ENCODE measurements at regions not wholly inside any gene's neighbourhood (a gene's known extent, or its start where the extent isn't known, plus 50 kb on each side); places are given as distances from the start of the nearest gene placed in this dataset.
A peak's percentile ranks its signal among the peaks of the same experiment; 100 is the strongest.

DNA sequence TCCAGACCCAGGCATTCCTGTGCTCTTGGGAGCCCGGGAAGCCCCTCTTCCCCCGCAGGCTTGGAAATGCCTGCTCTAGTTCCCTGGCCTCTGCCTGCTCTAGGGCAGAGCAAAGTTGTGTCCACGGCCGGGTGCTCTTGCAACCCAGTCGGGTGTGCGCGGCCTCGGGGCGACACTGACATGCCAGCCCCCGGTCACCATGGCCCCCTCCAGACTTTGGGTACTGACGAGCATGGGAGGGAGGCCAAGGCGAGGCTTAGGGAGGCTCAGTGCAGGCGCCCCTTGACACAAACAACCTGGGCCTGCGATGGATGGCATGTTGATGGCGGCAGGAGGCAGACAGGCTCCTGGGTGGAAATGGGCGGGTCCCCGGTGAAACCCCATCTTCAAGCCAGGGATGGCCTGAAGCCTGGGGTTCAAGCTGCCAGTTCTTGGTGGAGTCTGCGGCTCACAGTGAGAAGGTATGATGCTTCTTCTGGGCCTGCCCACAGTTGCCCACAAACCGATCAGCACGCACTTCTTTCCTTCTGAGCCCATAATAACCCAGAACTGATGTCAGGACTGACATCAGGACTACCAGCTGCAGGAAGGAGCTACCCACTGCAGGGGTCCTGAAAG lies 689.9 kb downstream of the DSC3 start:
- DNase-seq (ENCODE audit: low read depth) = no peak

DNA sequence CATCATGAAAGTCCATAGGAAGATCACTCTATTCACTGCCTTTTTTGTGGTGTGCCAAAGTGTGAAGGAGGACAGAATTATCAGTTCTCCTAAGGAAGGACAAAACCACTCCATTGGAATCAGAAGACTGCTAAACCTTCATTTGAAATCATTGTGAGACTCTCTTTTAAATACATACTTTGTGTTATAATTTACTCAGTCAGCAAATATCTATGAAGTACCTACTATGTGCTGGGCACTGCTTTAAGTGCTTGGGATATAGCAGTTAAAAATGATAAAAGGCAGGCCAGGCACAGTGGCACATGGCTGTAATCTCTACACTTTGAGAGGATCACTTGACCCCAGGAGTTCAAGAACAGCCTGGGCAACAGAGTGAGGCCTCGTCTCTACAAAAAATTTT lies 692.3 kb downstream of the DSC3 start:
- no peak for DNase-seq (ENCODE audit: low read depth)

- DNase-seq (ENCODE audit: low read depth) = no peak
Measured at GRCh38 chr18:30343090-30343489, 699.5 kb downstream of the DSC3 start.

- no peak for DNase-seq (ENCODE audit: low read depth)
Measured at GRCh38 chr18:30342675-30343074, 699.9 kb downstream of the DSC3 start.

GRCh38 chr18:30334781-30335180 lies 707.8 kb downstream of the DSC3 start:
- DNase-seq (ENCODE audit: low read depth) = no peak

DNA sequence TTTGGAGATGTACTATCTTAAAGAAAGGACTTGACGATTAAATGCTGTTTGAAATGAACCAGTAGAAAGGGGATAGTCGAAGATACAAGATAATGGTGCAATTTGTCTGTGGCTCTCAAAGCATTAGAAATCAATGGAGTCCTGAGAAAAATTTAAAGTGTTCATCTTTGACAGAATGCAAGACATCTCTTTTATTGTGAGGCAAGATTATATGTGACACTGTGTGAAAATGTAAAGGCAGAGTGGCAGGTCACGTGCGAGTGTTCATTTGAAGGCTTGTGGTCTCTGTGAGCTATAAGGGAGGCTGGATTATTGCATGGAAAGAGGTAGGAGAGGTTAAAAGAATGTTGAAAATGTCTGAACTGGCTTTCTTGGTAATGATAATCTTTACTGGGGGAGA lies 709.2 kb downstream of the DSC3 start:
- no peak for DNase-seq (ENCODE audit: low read depth)

DNA sequence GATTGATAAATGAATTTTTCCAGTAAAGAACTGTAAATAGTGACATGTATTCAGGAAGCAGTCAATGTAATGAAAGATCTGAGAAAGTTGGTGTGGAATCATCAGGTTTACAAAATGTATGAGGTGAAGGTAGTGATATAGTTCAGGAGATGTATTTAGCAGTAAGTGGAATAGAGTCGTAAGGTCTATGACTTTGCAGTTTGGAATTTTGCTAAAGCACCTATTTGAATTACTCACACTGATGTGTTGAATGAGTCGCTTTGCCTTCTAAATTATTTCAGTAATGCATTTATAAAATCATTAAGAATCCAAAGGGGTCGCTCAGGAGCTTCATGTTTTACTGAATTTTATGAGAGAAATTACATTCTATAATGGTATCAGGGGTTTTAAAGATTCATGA lies 713.7 kb downstream of the DSC3 start:
- peak; percentile 18 for DNase-seq (ENCODE audit: low read depth)

- no peak for DNase-seq (ENCODE audit: low read depth)
Measured at GRCh38 chr18:30302181-30302580, 740.4 kb downstream of the DSC3 start.

DNA sequence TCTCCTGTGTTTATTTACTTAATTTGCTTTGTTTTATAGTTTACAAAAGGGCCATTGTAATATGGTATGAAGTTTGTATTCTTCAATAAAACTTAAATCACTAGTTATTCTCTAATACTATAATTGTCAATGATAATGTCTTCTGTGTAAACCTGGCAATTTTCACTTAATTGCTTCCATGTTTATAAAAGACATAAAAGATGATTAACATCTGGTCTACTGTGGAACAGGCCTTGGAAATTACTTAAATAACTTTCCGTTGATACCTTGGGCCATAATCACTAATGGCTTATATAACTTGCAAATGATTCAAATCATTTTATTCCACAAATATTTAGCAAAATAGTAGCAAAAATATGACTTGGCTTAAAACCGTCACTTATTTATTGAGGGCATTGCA lies 743.8 kb downstream of the DSC3 start:
- DNase-seq (ENCODE audit: low read depth) = no peak

DNA sequence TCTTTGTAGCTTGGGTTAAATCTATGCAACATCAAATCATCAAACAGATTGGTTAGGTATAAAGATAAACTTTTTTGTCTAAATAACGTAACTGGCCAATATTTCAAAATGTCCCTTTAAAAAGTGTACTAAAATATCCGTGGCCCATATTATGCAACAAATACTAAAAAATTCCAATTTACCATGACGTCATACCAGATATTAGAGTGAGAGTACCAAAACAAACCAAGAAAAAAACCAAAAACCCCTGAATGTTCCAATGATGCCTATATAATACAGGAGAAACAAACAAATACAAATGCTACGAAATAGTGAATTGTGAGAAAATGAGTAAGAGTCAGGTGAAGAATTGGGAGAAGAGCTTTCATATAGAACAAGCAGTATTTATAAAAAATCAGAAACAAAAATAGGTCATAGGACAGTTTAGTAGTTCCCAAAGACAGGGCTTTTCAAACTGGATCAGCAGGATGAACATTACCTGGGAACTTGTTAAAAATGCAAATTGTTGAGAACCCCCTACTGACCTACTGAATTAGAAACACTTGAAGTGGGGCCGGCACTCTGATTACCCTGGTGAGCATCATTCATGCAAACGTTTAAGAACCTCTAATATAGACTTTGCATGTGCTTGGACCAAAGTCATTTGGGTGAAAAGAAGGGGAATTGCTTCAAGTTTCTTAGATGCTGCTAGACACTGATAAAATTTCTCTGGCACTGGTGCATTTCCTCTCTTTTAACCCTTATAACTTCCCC lies 753.7 kb downstream of the DSC3 start:
- DNase-seq (ENCODE audit: low read depth) = no peak

DNA sequence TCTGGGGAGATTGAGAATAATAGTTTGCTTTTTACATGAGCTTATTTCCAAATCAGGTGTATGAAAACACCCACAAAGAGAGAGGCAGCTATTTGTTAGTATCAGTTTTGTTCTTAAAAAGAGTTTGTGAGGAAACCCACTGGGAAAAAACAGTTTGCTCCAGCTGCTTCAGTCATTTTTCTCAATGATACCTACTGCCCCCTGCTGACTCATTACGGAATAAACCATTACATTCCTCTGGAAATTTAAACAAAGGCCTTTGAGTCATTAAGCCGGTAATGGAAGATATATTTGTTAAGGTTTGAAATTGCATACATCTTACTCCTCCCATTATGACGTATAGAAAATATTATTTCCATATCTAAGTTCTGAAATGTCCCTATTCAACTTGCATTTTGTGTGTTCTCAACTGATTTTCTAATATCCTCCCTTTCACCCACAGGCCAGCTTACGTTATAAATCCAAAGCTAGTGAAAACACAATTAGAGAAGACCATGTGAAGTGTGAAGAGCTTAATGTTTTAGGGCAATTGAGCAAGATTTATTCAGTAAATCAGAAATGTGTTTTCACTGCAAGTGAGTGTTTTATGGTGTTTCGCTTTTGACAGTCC lies 761.6 kb downstream of the DSC3 start:
- peak; percentile 79 for DNase-seq (ENCODE audit: low read depth)

- DNase-seq (ENCODE audit: low read depth) = no peak
Measured at GRCh38 chr18:30280186-30280585, 762.4 kb downstream of the DSC3 start.

DNA sequence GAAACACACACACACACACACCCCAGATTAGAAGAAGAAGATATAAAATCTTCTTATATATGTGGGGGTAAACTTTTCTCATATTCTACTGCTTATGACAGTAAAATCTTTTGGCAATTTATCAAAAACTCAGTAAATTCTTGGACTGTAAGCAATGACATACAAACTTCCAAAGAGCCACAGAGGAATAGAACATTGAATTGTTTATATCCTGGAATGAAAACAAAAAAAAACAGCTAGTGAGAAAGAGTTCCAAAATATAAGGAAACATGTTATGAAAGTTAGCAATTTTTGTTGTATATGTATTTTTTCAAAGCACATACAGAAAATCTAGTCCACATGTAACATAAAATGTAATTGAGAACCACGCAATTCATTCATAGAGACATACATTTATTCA lies 764.9 kb downstream of the DSC3 start:
- DNase-seq (ENCODE audit: low read depth) = no peak

DNA sequence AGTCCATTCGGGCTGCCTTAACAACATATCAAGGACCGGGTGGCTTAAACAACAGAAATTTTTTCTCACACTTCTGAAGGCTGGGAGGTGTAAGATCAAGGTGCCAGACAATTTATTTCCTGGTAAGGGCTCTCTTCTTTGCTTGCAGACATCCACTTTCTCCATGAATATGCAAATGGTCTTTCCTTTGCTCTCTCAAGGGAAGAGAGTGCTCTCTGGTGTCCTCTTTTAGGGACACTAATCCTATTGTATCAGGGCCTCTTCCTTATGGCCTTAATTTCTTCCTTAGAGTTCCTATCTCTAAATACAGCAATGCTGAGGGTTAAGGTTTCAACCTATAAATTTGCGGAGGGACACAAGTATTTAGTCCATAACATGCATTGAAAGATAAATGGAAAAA lies 770.8 kb downstream of the DSC3 start:
- no peak for DNase-seq (ENCODE audit: low read depth)

- DNase-seq (ENCODE audit: low read depth) = no peak
Measured at GRCh38 chr18:30265190-30265589, 777.4 kb downstream of the DSC3 start.

- peak; percentile 91 for DNase-seq (ENCODE audit: low read depth)
Measured at GRCh38 chr18:30254331-30254730, 788.2 kb downstream of the DSC3 start.

DNA sequence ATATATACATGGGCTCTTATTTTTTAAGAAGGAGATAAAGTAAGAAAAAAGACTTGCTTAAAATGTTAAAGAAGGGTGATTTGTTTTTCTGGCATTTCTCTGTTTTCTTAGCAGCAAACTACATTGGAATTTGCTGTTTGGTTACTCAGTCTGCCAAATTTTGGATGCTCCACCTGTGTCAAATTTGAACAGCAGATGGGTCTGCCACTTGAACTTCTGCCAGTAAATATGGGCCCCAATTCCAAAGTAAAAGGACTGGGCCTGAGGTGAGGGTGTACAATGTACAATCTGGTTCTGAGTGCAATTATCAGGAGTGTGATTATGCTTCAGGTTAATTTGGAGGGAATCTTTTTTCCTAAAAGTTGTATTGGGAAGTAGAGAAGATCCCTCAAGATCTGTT lies 794.5 kb downstream of the DSC3 start:
- DNase-seq (ENCODE audit: low read depth) = peak; percentile 21

DNA sequence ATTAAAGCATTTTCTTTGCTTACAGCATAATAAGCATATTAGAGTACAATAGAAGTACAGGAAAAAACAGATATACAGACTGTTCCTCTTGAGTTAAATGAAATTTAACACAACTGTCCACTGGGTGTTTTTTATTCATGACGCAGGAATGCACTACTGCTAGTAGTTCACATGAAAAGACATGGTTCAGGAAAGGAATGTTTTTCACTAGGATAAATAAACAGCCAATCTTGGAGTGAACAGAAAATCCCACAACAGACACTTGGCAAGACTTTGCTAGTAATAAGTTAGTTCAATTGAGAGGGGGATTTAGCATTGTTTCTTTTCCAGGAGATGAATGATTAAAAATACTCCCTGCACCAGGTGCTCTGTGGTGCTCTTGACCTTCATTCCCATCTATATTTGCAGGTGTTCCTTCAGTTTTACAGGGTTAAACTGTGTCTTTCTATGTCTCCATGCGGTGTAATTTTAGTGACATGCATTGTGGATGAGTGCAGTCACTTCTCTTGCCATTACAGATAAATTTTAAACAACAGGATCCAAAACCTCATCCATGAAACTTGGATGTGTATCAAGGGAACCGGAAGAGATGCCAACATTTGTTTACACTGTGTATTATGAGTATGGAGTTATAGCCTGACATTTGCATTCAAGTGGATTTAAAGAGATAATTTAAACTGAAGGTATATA lies 796.6 kb downstream of the DSC3 start:
- peak; percentile 54 for DNase-seq (ENCODE audit: low read depth)

- DNase-seq (ENCODE audit: low read depth) = no peak
Measured at GRCh38 chr18:30234755-30235154, 807.8 kb downstream of the DSC3 start.

- DNase-seq (ENCODE audit: low read depth) = no peak
Measured at GRCh38 chr18:30211112-30211511, 831.4 kb downstream of the DSC3 start.

DNA sequence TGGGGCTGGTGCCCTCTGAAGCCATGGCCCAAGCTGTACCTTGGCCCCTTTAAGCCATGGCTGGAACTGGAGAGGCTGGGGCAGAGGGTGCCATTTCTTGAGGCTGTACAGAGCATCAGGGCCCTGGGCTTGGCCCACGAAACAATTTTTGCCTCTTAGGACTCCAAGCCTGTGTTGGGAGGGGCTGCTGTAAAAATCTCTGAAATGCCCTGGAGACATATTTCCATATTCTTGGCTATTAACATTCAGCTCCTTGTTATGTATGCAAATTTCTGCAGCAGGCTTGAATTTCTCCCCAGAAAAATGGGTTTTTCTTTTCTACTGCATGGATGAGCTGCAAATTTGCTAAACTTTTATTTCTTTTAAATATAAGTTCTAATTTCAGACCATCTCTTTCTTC lies 834.0 kb downstream of the DSC3 start:
- DNase-seq (ENCODE audit: low read depth) = no peak

GRCh38 chr18:30192216-30192615 lies 850.3 kb downstream of the DSC3 start:
- DNase-seq (ENCODE audit: low read depth) = no peak

GRCh38 chr18:30186245-30186644 lies 856.3 kb downstream of the DSC3 start:
- DNase-seq (ENCODE audit: low read depth) = no peak
